ENCODE measurements at regions not wholly inside any gene's neighbourhood (a gene's known extent, or its start where the extent isn't known, plus 50 kb on each side); places are given as distances from the start of the nearest gene placed in this dataset.

GRCh38 chr2:122080871-122081270, 325.4 kb downstream of the TSN start:
- Histone ChIP-seq H2BK12ac (ENCODE audit: low read depth, low read length) (no peak overlapping the region), H3K79me2 (ENCODE audit: control insufficient read depth in 1 of 2, insufficient read depth in 2 of 2, low read length in 2 of 2) (no peaks in the 10 kb centered on the region), H3K36me3 (ENCODE audit: control insufficient read depth in 2 of 4, insufficient read depth in 4 of 4, low read length in 3 of 4) (no peaks in the 10 kb centered on the region), H4K5ac (ENCODE audit: insufficient read length, low read depth, low read length) (no peak overlapping the region), H3K4me2 (ENCODE audit: insufficient read depth in 1 of 2, low read depth in 2 of 2, low read length in 2 of 2) (no peak overlapping the region), H3K27ac (ENCODE audit: low read depth, low read length) (no peak overlapping the region), H3K9ac (replicated peaks in 1 of 4; ENCODE audit: extremely low read depth in 1 of 4, low read depth in 3 of 4, low read length in 3 of 4) (no peak overlapping the region), H2BK120ac (replicated peaks; ENCODE audit: low read depth, low read length) (no peak overlapping the region), H3K23me2 (ENCODE audit: low read depth, low read length) (no peaks in the 10 kb centered on the region), H3K56ac (replicated peaks; ENCODE audit: insufficient read length, low read depth, low read length) (no peak overlapping the region), H3K14ac (ENCODE audit: insufficient read length) (no peak overlapping the region), H4K91ac (replicated peaks; ENCODE audit: insufficient read length, low read length) (no peak overlapping the region), H3K79me1 (ENCODE audit: low read depth, low read length) (no peaks in the 10 kb centered on the region), H3K9me3 (ENCODE audit: insufficient read depth in 2 of 2, low read depth in 1 of 2, low read length in 1 of 2) (no peaks in the 10 kb centered on the region), H3K4me3 (ENCODE audit: extremely low read depth in 1 of 4, insufficient read depth in 2 of 4, low read depth in 3 of 4, low read length in 4 of 4) (no peak overlapping the region), H4K8ac (ENCODE audit: extremely low read depth, insufficient read depth, low read length) (no peak overlapping the region), H3K4me1 (replicated peaks in 1 of 4; ENCODE audit: control insufficient read depth in 3 of 4, insufficient read depth in 4 of 4, low read length in 3 of 4) (peaks cover 0 to 5% (median 3%) of the 10 kb centered on the region in 4 experiments; a peak in 4 of 7 replicates), H3K23ac (ENCODE audit: insufficient read length) (no peak overlapping the region), H2BK5ac (ENCODE audit: low read depth, low read length) (no peak overlapping the region), H2BK15ac (ENCODE audit: low read length) (no peak overlapping the region), H4K20me1 (replicated peaks in 1 of 2; ENCODE audit: control insufficient read depth in 1 of 2, insufficient read depth in 2 of 2, low read length in 2 of 2) (no peaks in the 10 kb centered on the region), H3K4ac (replicated peaks; ENCODE audit: insufficient read length, low read depth, low read length) (no peak overlapping the region), H2AK5ac (ENCODE audit: low read depth, low read length) (no peak overlapping the region), H2BK20ac (ENCODE audit: low read length) (no peak overlapping the region), H3K18ac (ENCODE audit: extremely low read depth, low read length) (no peak overlapping the region), H2AFZ (ENCODE audit: low read length) (no peak overlapping the region), H3K27me3 (replicated peaks in 1 of 4; ENCODE audit: control insufficient read depth in 3 of 4, extremely low read depth in 1 of 4, insufficient read depth in 3 of 4, low read length in 3 of 4) (no peaks in the 10 kb centered on the region)
- 88% methylated on average over 2 of the region's 2 CpGs; no CpG with 5 or more reads in 1 of the 2 experiments for WGBS, 2 experiments (ENCODE audit: extremely low coverage in 1 of 2, insufficient coverage in 1 of 2, insufficient read length in 1 of 2, insufficient replicate concordance in 2 of 2, low coverage in 1 of 2, low lambda C conversion rate in 2 of 2, missing lambda C conversion rate in 1 of 2)
- FAIRE-seq, result no peak
- POLR2A ChIA-PET (ENCODE audit: partially characterized antibody), result no interaction called here
- DNase-seq (ENCODE audit: low read depth in 1 of 2, low spot score in 2 of 2), result no peak
- TF ChIP-seq POLR2AphosphoS5 (IDR thresholded peaks at IDR 0.05; ENCODE audit: low read depth, low read length), result no peak
- no peak for TF ChIP-seq SIN3A (conservative IDR thresholded peaks at IDR 0.05 in 1 of 2, IDR thresholded peaks at IDR 0.05 in 1 of 2; ENCODE audit: low read depth in 1 of 2, low read length in 2 of 2)
- TF ChIP-seq FOSL1 (IDR thresholded peaks at IDR 0.05; ENCODE audit: insufficient read depth, low read depth, low read length), result no peak
- TF ChIP-seq CBX5 (IDR thresholded peaks at IDR 0.05; ENCODE audit: low read depth, low read length), result no peak
- no peak for TF ChIP-seq RXRA (IDR thresholded peaks at IDR 0.05; ENCODE audit: insufficient read depth, low read depth, low read length)
- no peak for TF ChIP-seq GABPA (IDR thresholded peaks at IDR 0.05; ENCODE audit: borderline replicate concordance, insufficient read depth, low read length)
- no peak for TF ChIP-seq BCL11A (IDR thresholded peaks at IDR 0.05; ENCODE audit: low read depth in 2 of 2, low read length in 2 of 2)
- no peak for TF ChIP-seq CREB1 (IDR thresholded peaks at IDR 0.05)
- no peak for TF ChIP-seq ASH2L (IDR thresholded peaks at IDR 0.05; ENCODE audit: low read length)
- no peak for TF ChIP-seq KDM1A (IDR thresholded peaks at IDR 0.05; ENCODE audit: borderline replicate concordance, low read length)
- TF ChIP-seq KDM4A (IDR thresholded peaks at IDR 0.05; ENCODE audit: low read depth, low read length, severe bottlenecking), result no peak
- TF ChIP-seq SUZ12 (IDR thresholded peaks at IDR 0.05; ENCODE audit: low read length), result no peak
- CTCF ChIA-PET (ENCODE audit: partially characterized antibody), result no interaction called here
